MM.1S (cell line): ENCODE measurements at regions not wholly inside any gene's neighbourhood (a gene's known extent, or its start where the extent isn't known, plus 50 kb on each side); places are given as distances from the start of the nearest gene placed in this dataset.

Experiments
- DNase-seq: peaks from one replicate; pipeline ENCODE4 v3.0.0-alpha.2; 2015
- H2AFZ ChIP-seq: fragments of 300-600 bp; sonication (generic); 2 replicates; pipeline ENCODE4 v1.6.0; 2016; ENCODE audit warnings: antibody characterized with exemption, low read length
- H3F3A ChIP-seq: fragments of 300-600 bp; sonication (generic); 2 replicates; pipeline ENCODE4 v1.6.1; 2016; ENCODE audit warnings: mild to moderate bottlenecking, antibody characterized with exemption, low read length, moderate library complexity, mixed read lengths; ENCODE audit not compliant: insufficient read depth
- H3K27ac ChIP-seq: fragments of 300-600 bp; sonication (generic); 2 replicates; pipeline ENCODE4 v1.5.1; 2016; ENCODE audit warnings: mild to moderate bottlenecking, low read length
- H3K27me3 ChIP-seq: fragments of 300-600 bp; sonication (generic); replicated peaks from 2 replicates; pipeline ENCODE4 v1.6.0; 2016; ENCODE audit warnings: low read length; ENCODE audit not compliant: insufficient read depth
- H3K36me3 ChIP-seq: fragments of 300-600 bp; sonication (generic); replicated peaks from 2 replicates; pipeline ENCODE4 v1.6.1; 2016; ENCODE audit warnings: mild to moderate bottlenecking, low read length, mixed read lengths; ENCODE audit not compliant: insufficient read depth
- H3K4me1 ChIP-seq: fragments of 300-600 bp; sonication (generic); 2 replicates; pipeline ENCODE4 v1.6.1; 2016; ENCODE audit warnings: low read length, mixed read lengths
- H3K4me2 ChIP-seq: fragments of 300-600 bp; sonication (generic); 2 replicates; pipeline ENCODE4 v1.6.0; 2016; ENCODE audit warnings: low read depth, low read length
- H3K4me3 ChIP-seq: fragments of 300-600 bp; sonication (generic); 2 replicates; pipeline ENCODE4 v1.5.1; 2016; ENCODE audit warnings: low read length, mixed read lengths
- H3K79me2 ChIP-seq: fragments of 300-600 bp; sonication (generic); 2 replicates; pipeline ENCODE4 v1.6.1; 2016; ENCODE audit warnings: mixed run types, low read length, mixed read lengths
- H3K9ac ChIP-seq: fragments of 300-600 bp; sonication (generic); 2 replicates; pipeline ENCODE4 v1.6.1; 2016; ENCODE audit warnings: low read length, mixed read lengths
- H3K9me2 ChIP-seq: fragments of 300-600 bp; sonication (generic); replicated peaks from 2 replicates; pipeline ENCODE4 v1.6.1; 2016; ENCODE audit warnings: mild to moderate bottlenecking, low read length, mixed read lengths; ENCODE audit not compliant: insufficient read depth
- H3K9me3 ChIP-seq: fragments of 300-600 bp; sonication (generic); replicated peaks from 2 replicates; pipeline ENCODE4 v1.6.1; 2016; ENCODE audit warnings: mild to moderate bottlenecking, low read length, mixed read lengths; ENCODE audit not compliant: insufficient read depth
- H4K20me1 ChIP-seq: fragments of 300-600 bp; sonication (generic); 2 replicates; pipeline ENCODE4 v1.6.1; 2016; ENCODE audit warnings: mild to moderate bottlenecking, low read length, moderate library complexity, mixed read lengths; ENCODE audit not compliant: insufficient read depth
- CTCF ChIP-seq: fragments of 300-600 bp; sonication (generic); IDR thresholded peaks from 2 replicates; pipeline ENCODE4 v1.5.1; 2016; ENCODE audit warnings: antibody characterized with exemption, low read length, mixed read lengths
- EZH2 ChIP-seq: fragments of 300-600 bp; sonication (generic); optimal IDR thresholded peaks from 2 replicates; pipeline ENCODE3; 2017; ENCODE audit warnings: low read depth, mild to moderate bottlenecking, antibody characterized with exemption, low read length, mixed read lengths
- EZH2phosphoT487 ChIP-seq: fragments of 300-600 bp; sonication (generic); IDR thresholded peaks from 2 replicates; pipeline ENCODE4 v1.6.1; 2018; ENCODE audit warnings: antibody characterized with exemption, low read length

DNA sequence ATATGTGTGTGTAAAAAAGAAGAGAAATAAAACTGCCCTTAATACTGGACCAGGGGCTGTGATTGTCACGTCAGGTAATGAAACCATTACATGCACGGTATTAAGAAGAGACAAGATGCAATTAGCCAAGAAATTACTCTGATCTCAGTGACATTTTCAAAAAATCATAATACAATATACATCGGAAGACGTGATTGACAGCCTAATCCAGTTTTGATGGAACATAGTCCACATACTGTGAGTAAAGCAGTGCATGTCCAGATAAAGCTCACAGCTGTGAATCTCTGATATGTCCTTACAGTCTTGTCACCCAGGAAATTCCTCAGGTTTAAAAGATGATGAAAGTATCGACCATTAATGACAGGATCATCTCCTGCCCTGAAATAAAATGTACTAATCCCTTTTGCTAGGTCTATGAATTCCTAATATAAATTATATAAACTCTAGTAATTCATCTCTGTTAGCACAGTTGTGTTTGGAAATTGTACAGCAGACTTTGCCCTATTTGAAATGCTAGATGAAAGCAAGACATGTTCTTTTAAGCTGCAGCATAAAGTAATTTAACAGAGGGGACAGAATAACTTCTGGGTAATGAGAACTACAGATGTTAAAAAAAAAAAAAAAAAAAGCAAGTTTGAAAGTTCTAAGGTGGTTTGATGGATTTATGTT, 119.5 kb upstream of the TMCO5A start:
- DNase-seq = no peak
- no peaks in the 10 kb centered on the region for H4K20me1 ChIP-seq
- H2AFZ ChIP-seq = no peak overlapping the region
- H3K9ac ChIP-seq = no peak overlapping the region
- TF ChIP-seq EZH2 = no peak
- no peak for TF ChIP-seq EZH2phosphoT487
- TF ChIP-seq CTCF = no peak
- H3K9me2 ChIP-seq = no peaks in the 10 kb centered on the region
- H3K27me3 ChIP-seq = no peaks in the 10 kb centered on the region
- no peak overlapping the region for H3K4me2 ChIP-seq
- H3K9me3 ChIP-seq = no peaks in the 10 kb centered on the region
- H3K4me1 ChIP-seq = no peaks in the 10 kb centered on the region
- no peaks in the 10 kb centered on the region for H3K36me3 ChIP-seq
- H3F3A ChIP-seq = no peaks in the 10 kb centered on the region
- H3K4me3 ChIP-seq = no peak overlapping the region
- H3K79me2 ChIP-seq = no peaks in the 10 kb centered on the region
- no peak overlapping the region for H3K27ac ChIP-seq

- Histone ChIP-seq H3K9ac (no peak overlapping the region), H3K4me3 (no peak overlapping the region), H3K79me2 (no peaks in the 10 kb centered on the region), H3K4me1 (no peaks in the 10 kb centered on the region), H2AFZ (no peak overlapping the region), H3K27ac (no peak overlapping the region), H3K27me3 (no peaks in the 10 kb centered on the region), H3F3A (no peaks in the 10 kb centered on the region), H3K36me3 (no peaks in the 10 kb centered on the region), H3K4me2 (no peak overlapping the region), H3K9me3 (no peaks in the 10 kb centered on the region), H3K9me2 (no peaks in the 10 kb centered on the region), H4K20me1 (no peaks in the 10 kb centered on the region)
- TF ChIP-seq CTCF = no peak
- no peak for TF ChIP-seq EZH2phosphoT487
- no peak for TF ChIP-seq EZH2
- DNase-seq = no peak
Observed at GRCh38 chr15:37818152-37818677, 116.2 kb upstream of the TMCO5A start.

DNA sequence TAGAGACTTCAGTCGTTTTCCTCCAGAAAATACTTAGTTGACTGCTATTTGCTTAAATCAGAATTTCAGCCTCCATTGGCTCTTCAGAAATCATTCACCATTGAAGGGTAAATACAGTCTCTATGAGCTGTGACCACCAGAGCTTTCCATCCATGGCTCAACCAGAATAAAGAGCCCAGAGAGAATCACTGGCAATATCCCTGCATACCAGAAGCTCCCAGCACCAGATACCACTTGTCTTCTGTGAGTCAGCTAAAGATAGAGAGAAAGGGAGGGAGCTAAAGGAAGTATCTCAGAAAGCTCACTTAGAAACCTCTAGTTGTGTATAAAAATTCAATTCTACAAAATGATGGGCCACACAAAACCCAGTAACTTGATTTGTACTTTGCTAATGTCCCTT, 115.2 kb upstream of the TMCO5A start:
- TF ChIP-seq EZH2phosphoT487 (no peak), EZH2 (no peak), CTCF (no peak)
- Histone ChIP-seq H3K4me2 (no peak overlapping the region), H3K36me3 (no peaks in the 10 kb centered on the region), H3F3A (no peaks in the 10 kb centered on the region), H3K9me3 (no peaks in the 10 kb centered on the region), H3K9ac (no peak overlapping the region), H3K4me1 (no peaks in the 10 kb centered on the region), H3K27me3 (no peaks in the 10 kb centered on the region), H3K27ac (no peak overlapping the region), H4K20me1 (no peaks in the 10 kb centered on the region), H2AFZ (no peak overlapping the region), H3K79me2 (no peaks in the 10 kb centered on the region), H3K9me2 (no peaks in the 10 kb centered on the region), H3K4me3 (no peak overlapping the region)
- DNase-seq = no peak
